Esophagus muscularis mucosa (tissue), 4 donors: ENCODE measurements at regions not wholly inside any gene's neighbourhood (a gene's known extent, or its start where the extent isn't known, plus 50 kb on each side); places are given as distances from the start of the nearest gene placed in this dataset.

Experiments
- DNase-seq: peaks from one replicate; pipeline ENCODE4 v3.0.0-alpha.2; 2017; ENCODE audit errors: extremely low spot score
- H3K27ac ChIP-seq, 4 donors: fragments of 200-600 bp; sonication (generic); replicated peaks in 1 of 4; 1 replicate in 3 of 4; 2 replicates in 1 of 4; pipeline ENCODE4 v1.5.1; 2016 to 2019; ENCODE audit warnings: mild to moderate bottlenecking in 1 of 4
- H3K27me3 ChIP-seq, 4 donors: fragments of 200-600 bp; sonication (generic); one replicate each; pipeline versions ENCODE4 v1.5.1 to v1.6.0; 2016 to 2019
- H3K36me3 ChIP-seq, 4 donors: fragments of 200-600 bp; sonication (generic); one replicate each; pipeline ENCODE4 v1.5.1; 2016 to 2019
- H3K4me1 ChIP-seq, 4 donors: fragments of 200-600 bp; sonication (generic); one replicate each; pipeline ENCODE4 v1.5.1; 2016 to 2019
- H3K4me3 ChIP-seq, 4 donors: fragments of 200-600 bp; sonication (generic); 1 replicate in 2 of 4; 2 replicates in 2 of 4; pipeline ENCODE4 v1.5.1; 2016 to 2019; ENCODE audit warnings: mild to moderate bottlenecking in 4 of 4, moderate library complexity in 1 of 4
- H3K9me3 ChIP-seq, 4 donors: fragments of 200-600 bp; sonication (generic); 1 replicate in 3 of 4; 2 replicates in 1 of 4; pipeline ENCODE4 v1.5.1; 2016 to 2019
- EP300 ChIP-seq: sonication (generic); formaldehyde crosslinking; IDR thresholded peaks from one replicate; pipeline ENCODE4 v1.6.1; 2017; ENCODE audit warnings: antibody characterized with exemption
- POLR2A ChIP-seq: fragments of 450-650 bp; IDR thresholded peaks from one replicate; pipeline ENCODE4 v1.6.1; 2017; ENCODE audit warnings: antibody characterized with exemption, moderate library complexity, mild to moderate bottlenecking, low read depth
- POLR2AphosphoS5 ChIP-seq, 2 donors: sonication (generic); formaldehyde crosslinking; IDR thresholded peaks; one replicate each; pipeline ENCODE4 v1.6.1; 2017; ENCODE audit warnings: antibody characterized with exemption in 2 of 2
- WGBS: methylation state at CpG from one replicate; pipeline ENCODE4 v1.1.5; 2018; 5-methylcytosine and 5-hydroxymethylcytosine counted together
- intact Hi-C: fragments of 100-400 bp; cut with DNase I; formaldehyde crosslinking; loops from one replicate; pipeline ENCODE4 v1.15.1; 2023
- TF ChIP-seq, protein P1 (sequence below), 3 experiments: fragments of 200-600 bp in 2 of 3; fragments of 450-650 bp in 1 of 3; sonication (generic) in 2 of 3; IDR thresholded peaks; one replicate each; pipeline ENCODE4 v1.5.1; 2017 to 2019; ENCODE audit warnings: antibody characterized with exemption in 3 of 3, mild to moderate bottlenecking in 2 of 3, moderate library complexity in 1 of 3

GRCh38 chr6:131390322-131390721 lies 182.7 kb upstream of the ARG1 start:
- TF ChIP-seq, protein P1, sequence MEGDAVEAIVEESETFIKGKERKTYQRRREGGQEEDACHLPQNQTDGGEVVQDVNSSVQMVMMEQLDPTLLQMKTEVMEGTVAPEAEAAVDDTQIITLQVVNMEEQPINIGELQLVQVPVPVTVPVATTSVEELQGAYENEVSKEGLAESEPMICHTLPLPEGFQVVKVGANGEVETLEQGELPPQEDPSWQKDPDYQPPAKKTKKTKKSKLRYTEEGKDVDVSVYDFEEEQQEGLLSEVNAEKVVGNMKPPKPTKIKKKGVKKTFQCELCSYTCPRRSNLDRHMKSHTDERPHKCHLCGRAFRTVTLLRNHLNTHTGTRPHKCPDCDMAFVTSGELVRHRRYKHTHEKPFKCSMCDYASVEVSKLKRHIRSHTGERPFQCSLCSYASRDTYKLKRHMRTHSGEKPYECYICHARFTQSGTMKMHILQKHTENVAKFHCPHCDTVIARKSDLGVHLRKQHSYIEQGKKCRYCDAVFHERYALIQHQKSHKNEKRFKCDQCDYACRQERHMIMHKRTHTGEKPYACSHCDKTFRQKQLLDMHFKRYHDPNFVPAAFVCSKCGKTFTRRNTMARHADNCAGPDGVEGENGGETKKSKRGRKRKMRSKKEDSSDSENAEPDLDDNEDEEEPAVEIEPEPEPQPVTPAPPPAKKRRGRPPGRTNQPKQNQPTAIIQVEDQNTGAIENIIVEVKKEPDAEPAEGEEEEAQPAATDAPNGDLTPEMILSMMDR (IDR thresholded peaks at IDR 0.05), result no peak
- TF ChIP-seq POLR2AphosphoS5 (IDR thresholded peaks at IDR 0.05) (no peak), EP300 (no peak), POLR2A (no peak)
- Histone ChIP-seq H3K27me3 (peaks cover 0 to 9% (median 0%) of the 10 kb centered on the region in 4 donors), H3K36me3 (no peaks in the 10 kb centered on the region), H3K9me3 (peaks cover 0 to 8% (median 0%) of the 10 kb centered on the region in 4 donors), H3K27ac (no peak overlapping the region), H3K4me1 (no peaks in the 10 kb centered on the region), H3K4me3 (no peak overlapping the region)
- DNase-seq, result no peak
- WGBS, result 80% methylated on average over 5 of the region's 5 CpGs
- intact Hi-C loops, result no loop called here

- H3K36me3 ChIP-seq, result no peaks in the 10 kb centered on the region
- H3K27me3 ChIP-seq, result peaks cover 0 to 5% (median 0%) of the 10 kb centered on the region in 4 donors
- no peak overlapping the region for H3K4me3 ChIP-seq
- H3K9me3 ChIP-seq, result peaks cover 0 to 8% (median 0%) of the 10 kb centered on the region in 4 donors
- TF ChIP-seq POLR2AphosphoS5 (IDR thresholded peaks at IDR 0.05), result no peak
- no peak for TF ChIP-seq POLR2A
- no peak for TF ChIP-seq EP300
- intact Hi-C loops, result no loop called here
- no peak for DNase-seq
- H3K4me1 ChIP-seq, result no peaks in the 10 kb centered on the region
- H3K27ac ChIP-seq, result no peak overlapping the region
- WGBS, result 83% methylated on average over 1 of the region's 1 CpG
These were observed 181.9 kb upstream of the ARG1 start for GRCh38 chr6:131391116-131391515.

DNA sequence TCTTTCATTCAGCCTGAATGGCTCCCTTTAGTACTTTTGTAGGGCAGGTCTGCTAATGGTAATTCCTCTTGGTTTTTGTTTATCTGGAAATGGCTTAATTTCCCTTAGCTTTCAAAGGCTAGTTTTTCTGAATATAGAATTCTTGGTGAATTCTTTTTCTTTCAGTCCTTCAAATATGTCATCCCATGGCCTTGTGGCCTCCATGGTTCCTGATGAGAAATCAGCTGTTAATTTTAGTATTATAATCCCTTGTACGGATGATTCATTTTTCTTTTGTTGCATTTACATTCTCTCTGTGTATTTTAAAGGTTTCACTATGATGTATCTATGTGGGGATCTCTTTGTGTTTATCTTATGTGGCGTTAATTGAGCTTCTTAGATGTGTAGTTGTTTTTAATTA lies 179.6 kb upstream of the ARG1 start:
- no peak overlapping the region for H3K27ac ChIP-seq
- intact Hi-C loops, result no loop called here
- WGBS, result 66% methylated on average over 2 of the region's 2 CpGs
- peaks cover 0 to 8% (median 0%) of the 10 kb centered on the region in 4 donors for H3K9me3 ChIP-seq
- no peak for DNase-seq
- H3K36me3 ChIP-seq, result no peaks in the 10 kb centered on the region
- no peak overlapping the region for H3K4me3 ChIP-seq
- H3K27me3 ChIP-seq, result no peaks in the 10 kb centered on the region
- TF ChIP-seq POLR2A (no peak), EP300 (no peak), POLR2AphosphoS5 (IDR thresholded peaks at IDR 0.05) (no peak)
- TF ChIP-seq, protein P1 (IDR thresholded peaks at IDR 0.05), result no peak
- no peaks in the 10 kb centered on the region for H3K4me1 ChIP-seq

GRCh38 chr6:131394768-131395432 lies 178.1 kb upstream of the ARG1 start:
- intact Hi-C loops, result no loop called here
- TF ChIP-seq, protein P1 (IDR thresholded peaks at IDR 0.05), result no peak
- TF ChIP-seq EP300 (no peak), POLR2AphosphoS5 (IDR thresholded peaks at IDR 0.05) (no peak), POLR2A (no peak)
- H3K4me3 ChIP-seq, result no peak overlapping the region
- H3K4me1 ChIP-seq, result no peaks in the 10 kb centered on the region
- H3K9me3 ChIP-seq, result peaks cover 0 to 8% (median 0%) of the 10 kb centered on the region in 4 donors
- H3K27me3 ChIP-seq, result no peaks in the 10 kb centered on the region
- no peaks in the 10 kb centered on the region for H3K36me3 ChIP-seq
- no peak for DNase-seq
- no peak overlapping the region for H3K27ac ChIP-seq
- WGBS, result 78% methylated on average over 1 of the region's 1 CpG

DNA sequence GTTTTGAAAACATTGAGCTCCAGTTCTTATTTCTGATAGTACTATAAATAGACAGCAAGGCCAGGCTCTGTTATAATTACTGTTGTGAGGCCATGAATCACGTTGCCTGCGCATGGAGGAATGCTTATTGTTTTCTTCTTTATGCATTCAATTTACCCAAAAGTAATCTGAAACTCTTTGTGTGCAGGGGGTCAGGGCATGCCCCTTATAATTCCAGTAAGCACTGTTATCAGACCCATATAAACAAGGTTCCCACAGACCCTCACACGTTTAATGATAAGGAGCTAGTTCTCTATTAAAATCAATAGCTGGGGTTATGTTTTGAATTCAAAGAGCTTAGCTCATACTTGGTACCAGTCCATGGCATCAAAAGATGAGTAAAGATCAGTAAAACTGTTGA lies 174.8 kb upstream of the ARG1 start:
- H3K36me3 ChIP-seq, result no peaks in the 10 kb centered on the region
- TF ChIP-seq POLR2AphosphoS5 (IDR thresholded peaks at IDR 0.05) (no peak), POLR2A (no peak), EP300 (no peak)
- TF ChIP-seq, protein P1 (IDR thresholded peaks at IDR 0.05), result no peak
- intact Hi-C loops, result no loop called here
- no peak for DNase-seq
- H3K27ac ChIP-seq, result no peak overlapping the region
- WGBS, result 59% methylated on average over 3 of the region's 3 CpGs
- peaks cover 0 to 16% (median 5%) of the 10 kb centered on the region in 4 donors for H3K9me3 ChIP-seq
- H3K4me1 ChIP-seq, result no peaks in the 10 kb centered on the region
- H3K4me3 ChIP-seq, result no peak overlapping the region
- no peaks in the 10 kb centered on the region for H3K27me3 ChIP-seq
